Panc1 (cell line): ENCODE measurements at regions not wholly inside any gene's neighbourhood (a gene's known extent, or its start where the extent isn't known, plus 50 kb on each side); places are given as distances from the start of the nearest gene placed in this dataset.

Source experiments
- SIN3A ChIP-seq: IDR thresholded peaks from 2 replicates; pipeline ENCODE4 v1.6.1; 2012; ENCODE audit warnings: low read depth, mild to moderate bottlenecking, low read length, moderate library complexity, borderline replicate concordance; ENCODE audit not compliant: insufficient read depth
- TF ChIP-seq, protein P1 (sequence below): fragments of 450-650 bp; IDR thresholded peaks from 2 replicates; pipeline ENCODE4 v1.5.1; 2017; ENCODE audit warnings: mild to moderate bottlenecking

DNA sequence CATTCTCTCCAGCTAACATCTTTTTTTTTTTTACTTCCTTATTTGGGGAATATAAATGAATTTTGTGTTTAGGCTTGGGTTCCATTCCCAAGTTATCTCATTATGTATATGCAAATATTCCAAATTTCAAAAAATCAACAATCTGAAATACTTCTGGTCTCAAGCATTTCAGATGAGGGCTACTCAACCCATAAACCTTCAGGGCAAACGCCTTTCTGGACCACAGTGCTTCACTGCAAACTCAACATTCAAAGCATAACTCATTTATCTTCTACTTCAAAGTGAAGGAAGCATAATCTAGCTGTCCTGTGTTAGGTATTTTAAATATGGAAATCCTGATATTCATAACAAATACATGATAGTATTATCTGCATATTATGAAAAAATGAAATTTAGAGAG is 161.7 kb upstream of the PGR start:
- TF ChIP-seq, protein P1, sequence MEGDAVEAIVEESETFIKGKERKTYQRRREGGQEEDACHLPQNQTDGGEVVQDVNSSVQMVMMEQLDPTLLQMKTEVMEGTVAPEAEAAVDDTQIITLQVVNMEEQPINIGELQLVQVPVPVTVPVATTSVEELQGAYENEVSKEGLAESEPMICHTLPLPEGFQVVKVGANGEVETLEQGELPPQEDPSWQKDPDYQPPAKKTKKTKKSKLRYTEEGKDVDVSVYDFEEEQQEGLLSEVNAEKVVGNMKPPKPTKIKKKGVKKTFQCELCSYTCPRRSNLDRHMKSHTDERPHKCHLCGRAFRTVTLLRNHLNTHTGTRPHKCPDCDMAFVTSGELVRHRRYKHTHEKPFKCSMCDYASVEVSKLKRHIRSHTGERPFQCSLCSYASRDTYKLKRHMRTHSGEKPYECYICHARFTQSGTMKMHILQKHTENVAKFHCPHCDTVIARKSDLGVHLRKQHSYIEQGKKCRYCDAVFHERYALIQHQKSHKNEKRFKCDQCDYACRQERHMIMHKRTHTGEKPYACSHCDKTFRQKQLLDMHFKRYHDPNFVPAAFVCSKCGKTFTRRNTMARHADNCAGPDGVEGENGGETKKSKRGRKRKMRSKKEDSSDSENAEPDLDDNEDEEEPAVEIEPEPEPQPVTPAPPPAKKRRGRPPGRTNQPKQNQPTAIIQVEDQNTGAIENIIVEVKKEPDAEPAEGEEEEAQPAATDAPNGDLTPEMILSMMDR = no peak
- no peak for TF ChIP-seq SIN3A
